ENCODE measurements at regions not wholly inside any gene's neighbourhood (a gene's known extent, or its start where the extent isn't known, plus 50 kb on each side); places are given as distances from the start of the nearest gene placed in this dataset.

- Histone ChIP-seq H3K27ac (ENCODE audit: insufficient read depth, low read length) (no peak overlapping the region), H2BK5ac (ENCODE audit: low read depth, low read length, poor library complexity, severe bottlenecking) (no peak overlapping the region), H3K9me3 (ENCODE audit: control insufficient read depth, insufficient read depth, low read length) (no peaks in the 10 kb centered on the region), H3K4me2 (ENCODE audit: low read depth, low read length) (no peak overlapping the region), H4K5ac (ENCODE audit: low read depth, low read length) (no peak overlapping the region), H2BK15ac (ENCODE audit: low read depth, low read length) (no peak overlapping the region), H2AFZ (replicated peaks; ENCODE audit: low read length, poor library complexity) (no peak overlapping the region), H3K4me1 (ENCODE audit: control insufficient read depth, insufficient read depth, low read length) (no peaks in the 10 kb centered on the region), H2AK9ac (replicated peaks; ENCODE audit: low read depth, low read length, poor library complexity) (no peak overlapping the region), H3K56ac (ENCODE audit: extremely low read depth, insufficient read depth, low read length) (no peak overlapping the region), H2BK20ac (ENCODE audit: low read depth, low read length) (no peak overlapping the region), H3K23ac (ENCODE audit: low read depth, low read length) (no peak overlapping the region), H3K4me3 (ENCODE audit: insufficient read depth, low read depth, low read length) (no peak overlapping the region), H4K8ac (ENCODE audit: low read depth in 2 of 2, low read length in 2 of 2) (no peak overlapping the region), H4K91ac (ENCODE audit: insufficient read depth, low read depth, low read length) (no peak overlapping the region), H4K20me1 (ENCODE audit: insufficient read depth, low read length) (no peaks in the 10 kb centered on the region), H2AK5ac (ENCODE audit: low read depth, low read length) (no peak overlapping the region), H3K18ac (ENCODE audit: low read depth, low read length) (no peak overlapping the region), H3K36me3 (ENCODE audit: control insufficient read depth, insufficient read depth, low read length) (no peaks in the 10 kb centered on the region), H3K14ac (replicated peaks; ENCODE audit: low read depth, low read length) (no peak overlapping the region), H3K79me1 (ENCODE audit: low read depth in 1 of 2, low read length in 2 of 2) (no peaks in the 10 kb centered on the region), H2BK120ac (ENCODE audit: low read depth, low read length) (no peak overlapping the region), H3K4ac (ENCODE audit: low read depth, low read length) (no peak overlapping the region), H3K27me3 (ENCODE audit: control insufficient read depth, insufficient read depth, low read length) (peaks cover 5% of the 10 kb centered on the region; the same call in 1 of the 2 replicates), H3K9me1 (ENCODE audit: insufficient read depth, low read length) (no peaks in the 10 kb centered on the region), H3K9ac (ENCODE audit: low read depth, low read length) (no peak overlapping the region)
- POLR2A ChIA-PET (ENCODE audit: unreplicated experiment) = no interaction called here
- ATAC-seq (ENCODE audit: low read depth) = no peak
- in situ Hi-C loops (cut with MboI; ENCODE audit: low sequenced_read_pairs) (no loop called here), dilution Hi-C loops (cut with HindIII; ENCODE audit: low sequenced_read_pairs, unreplicated experiment) (no loop called here), intact Hi-C loops (cut with micrococcal nuclease) (no loop called here)
- CTCF ChIA-PET = no interaction called here
- TF ChIP-seq POLR2A (IDR thresholded peaks at IDR 0.05; ENCODE audit: low read depth, low read length) (no peak), USF2 (IDR thresholded peaks at IDR 0.05; ENCODE audit: low read depth, low read length) (no peak), NFE2L2 (IDR thresholded peaks at IDR 0.05; ENCODE audit: low read depth, low read length) (no peak), FOS (IDR thresholded peaks at IDR 0.05; ENCODE audit: low read depth, low read length) (no peak), MXI1 (IDR thresholded peaks at IDR 0.05; ENCODE audit: borderline replicate concordance, low read depth, low read length) (no peak), CEBPB (IDR thresholded peaks at IDR 0.05; ENCODE audit: low read depth, low read length) (no peak), RFX5 (IDR thresholded peaks at IDR 0.05; ENCODE audit: low read depth, low read length) (no peak), ELK1 (IDR thresholded peaks at IDR 0.05; ENCODE audit: borderline replicate concordance, low read depth, low read length) (no peak), BHLHE40 (IDR thresholded peaks at IDR 0.05; ENCODE audit: low read depth, low read length) (no peak), MAFK (IDR thresholded peaks at IDR 0.05; ENCODE audit: low read depth, low read length) (no peak), SMC3 (IDR thresholded peaks at IDR 0.05; ENCODE audit: low read depth, low read length) (no peak), CHD1 (IDR thresholded peaks at IDR 0.05; ENCODE audit: low read depth, low read length) (no peak), RAD21 (IDR thresholded peaks at IDR 0.05; ENCODE audit: low read length) (no peak), MAZ (IDR thresholded peaks at IDR 0.05; ENCODE audit: borderline replicate concordance, low read depth, low read length) (no peak), RCOR1 (IDR thresholded peaks at IDR 0.05; ENCODE audit: insufficient replicate concordance, low read length) (no peak)
- TF ChIP-seq, protein P1, sequence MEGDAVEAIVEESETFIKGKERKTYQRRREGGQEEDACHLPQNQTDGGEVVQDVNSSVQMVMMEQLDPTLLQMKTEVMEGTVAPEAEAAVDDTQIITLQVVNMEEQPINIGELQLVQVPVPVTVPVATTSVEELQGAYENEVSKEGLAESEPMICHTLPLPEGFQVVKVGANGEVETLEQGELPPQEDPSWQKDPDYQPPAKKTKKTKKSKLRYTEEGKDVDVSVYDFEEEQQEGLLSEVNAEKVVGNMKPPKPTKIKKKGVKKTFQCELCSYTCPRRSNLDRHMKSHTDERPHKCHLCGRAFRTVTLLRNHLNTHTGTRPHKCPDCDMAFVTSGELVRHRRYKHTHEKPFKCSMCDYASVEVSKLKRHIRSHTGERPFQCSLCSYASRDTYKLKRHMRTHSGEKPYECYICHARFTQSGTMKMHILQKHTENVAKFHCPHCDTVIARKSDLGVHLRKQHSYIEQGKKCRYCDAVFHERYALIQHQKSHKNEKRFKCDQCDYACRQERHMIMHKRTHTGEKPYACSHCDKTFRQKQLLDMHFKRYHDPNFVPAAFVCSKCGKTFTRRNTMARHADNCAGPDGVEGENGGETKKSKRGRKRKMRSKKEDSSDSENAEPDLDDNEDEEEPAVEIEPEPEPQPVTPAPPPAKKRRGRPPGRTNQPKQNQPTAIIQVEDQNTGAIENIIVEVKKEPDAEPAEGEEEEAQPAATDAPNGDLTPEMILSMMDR (conservative IDR thresholded peaks at IDR 0.05; ENCODE audit: low read depth, low read length) = no peak
- no peak for DNase-seq
- no CpG with 5 or more reads among the region's 3 CpGs for WGBS, 2 experiments (ENCODE audit: extremely low coverage in 2 of 2, insufficient read length in 1 of 2)
- no TSS peak for BruUV-seq (replicated peaks)
These were observed 443.9 kb downstream of the GPAT3 start for GRCh38 chr4:83979773-83980172.

Measured in IMR-90 (cell line).